ENCODE measurements at regions not wholly inside any gene's neighbourhood (a gene's known extent, or its start where the extent isn't known, plus 50 kb on each side); places are given as distances from the start of the nearest gene placed in this dataset.

DNA sequence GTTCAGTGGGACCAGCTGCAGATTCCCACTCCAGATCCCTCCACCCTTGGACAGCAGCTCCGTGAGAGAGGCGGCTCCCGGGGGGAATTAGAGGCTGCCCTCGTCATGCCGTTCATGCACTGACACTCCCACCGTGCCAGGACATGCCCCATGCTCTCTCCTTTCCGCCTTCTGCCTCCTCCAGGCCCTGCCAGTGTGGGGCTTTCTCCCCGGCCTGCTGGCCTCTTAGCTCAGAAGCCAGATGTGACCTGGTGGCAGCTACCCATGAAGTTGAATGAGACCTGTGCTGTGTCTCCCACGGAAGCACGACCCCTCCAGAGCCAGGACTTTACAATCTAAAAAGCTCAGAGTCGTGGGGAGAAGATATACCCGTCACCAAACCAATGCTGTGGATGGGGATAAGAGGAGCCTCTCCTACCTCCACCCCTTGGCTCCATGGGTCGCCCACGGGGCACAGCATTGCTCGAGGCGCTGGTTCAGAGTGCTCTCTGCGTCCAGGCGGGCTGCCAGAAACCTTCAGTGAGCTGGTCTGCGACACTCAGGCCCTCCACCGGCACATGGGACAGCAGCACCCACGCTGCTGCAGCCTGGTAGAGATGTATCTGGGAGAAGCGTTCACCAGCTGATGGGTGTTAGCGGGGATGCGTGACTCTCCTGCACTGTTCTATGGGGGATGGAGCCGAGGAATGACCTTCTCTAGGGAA, 111.0 kb upstream of the GPC1 start:
- DNase-seq = peak; percentile 42

DNA sequence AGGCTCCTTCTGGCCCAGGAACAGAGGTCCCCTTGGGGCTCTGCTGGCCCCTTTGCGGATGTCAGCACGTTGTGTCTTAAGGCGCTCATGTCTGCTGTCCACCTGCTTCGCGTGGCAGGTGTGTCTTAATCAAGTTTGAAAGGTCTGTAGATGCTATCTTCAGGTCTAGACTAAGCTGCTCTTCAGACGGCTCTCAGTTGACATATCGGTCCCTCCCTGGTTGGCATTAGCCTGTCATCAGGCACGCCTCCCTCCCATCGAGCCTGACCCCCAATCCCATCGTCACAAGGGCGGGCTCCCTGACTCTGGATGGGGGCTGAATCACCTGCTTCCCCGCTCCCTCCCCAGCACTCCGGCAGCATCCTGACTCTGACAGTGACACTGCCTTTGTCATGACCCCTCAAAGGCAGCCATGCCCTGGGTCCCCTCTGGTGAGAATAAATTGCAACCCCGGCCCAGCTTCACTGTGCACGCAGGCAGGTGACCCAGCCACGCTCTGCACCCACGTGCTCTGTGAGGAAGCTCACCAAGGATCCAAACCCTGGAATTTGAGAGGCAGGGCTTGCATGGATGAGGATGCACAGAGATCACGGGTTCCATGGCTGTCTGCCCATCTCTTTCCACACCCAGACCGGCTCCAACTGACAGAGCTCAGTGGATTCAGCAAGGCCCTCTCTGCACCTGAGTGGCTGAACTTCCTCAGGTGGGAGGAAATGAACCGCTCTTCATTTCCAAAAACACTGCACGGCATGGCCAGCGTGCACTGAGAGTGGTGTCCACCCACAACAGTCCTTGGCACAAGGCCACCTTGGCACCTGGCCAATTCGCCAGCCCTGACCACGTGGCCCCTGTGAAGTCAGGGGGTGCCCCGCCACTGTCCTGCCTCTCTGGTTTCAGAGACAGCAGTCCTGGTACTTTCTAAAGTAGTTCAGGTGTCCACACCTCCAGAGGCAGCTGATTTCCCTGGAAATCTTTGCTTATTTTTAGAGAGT, 110.2 kb upstream of the GPC1 start:
- DNase-seq = no peak

DNA sequence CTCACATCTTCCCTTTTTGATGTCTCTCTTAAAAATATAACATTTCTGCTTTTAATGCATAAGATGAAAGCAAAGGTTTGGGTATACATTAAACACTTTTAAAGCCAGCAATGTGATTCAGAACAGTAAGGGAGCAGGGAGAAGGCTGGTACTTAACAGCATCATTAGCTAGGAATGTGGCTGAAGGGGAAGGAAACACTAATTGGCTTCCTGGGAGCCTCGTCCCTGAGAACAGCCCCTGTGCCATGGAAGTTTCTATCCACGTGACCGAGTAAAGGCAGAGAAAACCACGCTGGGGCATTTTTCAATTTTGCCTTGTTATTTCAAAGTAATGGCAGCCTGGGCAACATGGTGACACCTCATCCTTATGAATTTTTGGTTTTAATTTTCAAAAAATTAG, 109.2 kb upstream of the GPC1 start:
- no peak for DNase-seq

DNA sequence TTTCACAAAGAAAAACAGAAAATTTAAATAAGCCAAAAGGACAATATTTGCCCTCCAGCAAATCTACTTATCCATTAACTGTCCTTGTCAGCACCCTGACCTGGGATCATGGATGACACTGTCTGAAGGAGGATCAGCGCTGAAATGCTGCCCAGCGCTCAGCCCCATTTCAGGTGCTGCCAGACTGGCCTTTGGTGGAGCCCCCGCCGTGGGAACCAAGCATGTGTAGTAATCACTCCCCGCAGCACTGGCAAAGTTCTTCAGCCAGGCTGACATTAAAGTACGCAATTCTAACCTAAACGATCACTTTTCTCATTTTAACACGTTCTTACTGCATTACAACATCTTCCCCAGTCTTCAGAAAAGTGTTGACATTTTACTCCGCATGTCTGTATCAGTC, 108.6 kb upstream of the GPC1 start:
- no peak for DNase-seq

DNA sequence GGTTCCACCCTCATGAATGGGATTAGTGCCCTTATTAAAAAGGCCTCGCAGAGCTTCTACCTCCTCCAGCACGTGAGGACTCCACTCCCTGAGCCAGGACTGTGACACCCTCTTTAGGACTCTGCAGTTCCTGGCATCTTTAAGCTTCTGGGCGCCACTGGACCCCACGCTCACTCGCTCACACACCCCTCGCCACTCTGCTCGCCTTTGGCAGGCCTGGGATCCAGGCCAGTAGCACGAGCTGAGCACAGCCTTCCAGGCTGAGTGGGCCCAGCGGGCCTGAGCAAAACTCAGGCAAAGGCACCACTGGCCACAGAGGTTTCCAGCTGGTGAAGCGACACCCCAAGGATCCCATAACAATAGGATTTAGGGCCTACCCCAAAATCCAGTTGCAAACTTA, 107.9 kb upstream of the GPC1 start:
- no peak for DNase-seq

DNA sequence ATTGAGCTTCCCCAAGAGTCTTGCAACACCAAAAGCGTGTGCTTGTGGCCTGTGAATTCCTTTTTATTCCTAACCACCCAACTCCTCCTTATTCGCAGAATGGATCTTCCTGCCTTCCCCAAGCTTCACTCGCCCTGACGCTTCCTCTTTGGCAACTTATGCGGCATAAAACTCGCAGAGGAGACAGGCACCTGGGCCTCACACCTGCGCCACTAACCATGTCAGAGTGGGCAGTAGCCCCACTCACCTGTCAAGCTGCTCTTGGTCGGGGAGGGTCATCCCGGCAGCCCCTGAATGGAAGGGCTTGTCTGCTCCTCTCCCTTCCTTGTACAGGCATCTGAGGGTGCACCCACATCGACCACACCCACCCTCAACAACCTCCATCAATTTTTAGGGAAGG, 106.9 kb upstream of the GPC1 start:
- no peak for DNase-seq

DNA sequence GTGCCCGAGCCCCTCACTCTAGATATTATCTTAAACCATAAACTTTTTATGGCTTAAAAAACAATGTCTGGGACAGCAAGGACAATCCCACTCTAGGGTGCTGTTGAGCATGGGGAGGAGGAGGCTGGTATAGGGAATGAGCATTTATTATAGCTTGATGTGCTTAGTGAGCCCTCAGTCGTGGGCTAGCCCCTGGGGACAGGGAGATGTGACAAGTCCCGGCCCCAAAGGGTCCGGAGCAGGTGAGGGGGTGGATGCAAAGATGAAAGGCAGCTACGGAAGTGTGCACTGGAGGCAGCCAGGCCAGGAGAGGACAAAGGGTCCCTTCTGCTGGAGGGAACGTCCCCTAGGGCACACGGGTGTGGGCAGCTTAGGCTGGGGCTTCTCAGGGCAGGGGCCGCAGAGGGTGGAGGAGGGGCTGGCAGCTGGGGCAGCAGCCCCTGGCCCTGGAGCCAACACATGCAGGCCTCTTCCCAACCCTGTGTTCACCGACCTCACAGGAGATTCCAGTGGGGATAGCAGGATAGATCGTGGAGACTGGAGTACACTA, 106.3 kb upstream of the GPC1 start:
- no peak for DNase-seq

DNA sequence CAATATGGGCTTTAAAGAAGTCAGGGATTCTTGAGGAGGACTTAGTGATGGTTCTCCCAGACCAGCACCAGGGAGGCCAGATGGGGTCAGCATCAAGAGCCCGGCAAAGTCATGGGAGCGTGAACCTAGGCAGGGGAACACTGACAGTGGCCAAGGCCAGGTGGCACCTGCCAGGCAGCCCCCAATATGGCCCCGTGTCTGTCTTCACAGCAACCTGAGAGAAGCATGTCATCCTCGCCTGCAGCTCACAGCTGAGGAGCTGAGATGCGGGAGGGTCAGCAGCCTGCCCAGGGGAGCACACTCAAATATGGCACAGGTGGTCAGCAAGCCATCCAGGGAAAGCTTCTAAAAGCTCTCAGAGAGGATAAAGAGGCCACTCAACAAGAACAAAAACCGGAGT, 105.7 kb upstream of the GPC1 start:
- DNase-seq = no peak

DNA sequence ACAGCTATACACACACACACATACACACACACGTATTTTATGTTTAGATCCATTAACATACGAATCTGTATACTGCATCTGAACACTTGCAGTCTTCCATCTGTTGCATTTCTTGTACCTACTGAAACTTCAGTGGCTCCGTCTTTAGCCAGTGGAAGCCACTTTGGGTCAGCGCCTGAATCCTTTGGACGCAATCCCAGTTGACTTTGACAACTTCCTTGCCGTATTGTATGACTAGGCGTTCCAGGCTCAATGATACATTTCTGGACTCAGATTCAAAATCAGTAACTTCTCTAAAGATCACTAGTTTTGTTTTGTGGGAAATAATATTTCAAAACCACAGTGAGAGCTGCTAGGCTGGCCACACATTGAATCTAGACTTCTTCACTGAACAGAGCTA, 101.5 kb upstream of the GPC1 start:
- DNase-seq = no peak

DNA sequence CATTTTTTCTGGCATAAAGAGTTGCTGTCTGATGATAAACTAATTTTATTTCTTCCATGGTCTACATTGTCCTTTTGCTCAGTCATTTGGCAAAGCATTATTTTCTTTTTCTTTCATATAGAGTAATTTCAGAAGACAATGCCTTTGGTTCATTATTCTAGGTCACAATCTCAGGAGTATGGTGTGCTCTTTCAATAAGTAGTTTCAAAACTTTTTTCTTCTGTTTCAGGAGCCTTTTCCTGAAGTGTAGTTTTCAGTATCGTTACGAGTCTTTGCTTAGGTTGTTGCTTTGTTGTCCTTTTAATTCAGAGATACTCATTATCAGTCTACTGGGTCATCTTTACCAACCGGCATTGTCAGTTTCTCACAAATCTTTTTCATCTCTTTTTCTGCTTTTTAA, 100.4 kb upstream of the GPC1 start:
- no peak for DNase-seq

DNA sequence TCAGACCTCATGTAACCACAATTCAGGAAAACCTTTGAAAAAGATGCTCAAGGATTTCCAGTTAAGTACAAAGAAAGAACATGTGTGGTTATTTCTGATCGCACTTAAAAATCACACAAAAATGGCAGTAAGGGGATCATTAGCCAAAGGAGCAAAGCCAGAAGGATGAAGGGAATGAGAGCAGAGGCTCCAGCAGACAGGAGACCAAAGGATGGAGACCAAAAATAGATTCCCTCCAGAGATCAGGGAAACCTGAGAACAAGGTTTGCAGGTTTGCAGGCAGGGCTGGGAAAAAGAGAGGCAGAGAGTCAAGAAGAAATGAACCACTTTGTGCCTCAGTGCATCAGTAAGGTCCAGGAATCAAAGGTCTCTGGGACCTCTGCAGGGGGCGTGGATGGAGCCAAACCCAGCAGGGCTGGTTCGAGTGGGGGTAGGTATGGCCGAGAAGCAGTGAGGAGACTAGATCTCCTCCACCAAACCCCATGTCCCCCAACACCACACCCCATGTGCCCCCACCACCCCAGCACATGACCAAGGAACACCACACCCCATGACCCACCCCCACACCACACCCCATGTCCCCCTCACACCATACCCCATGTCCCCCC, 98.5 kb upstream of the GPC1 start:
- no peak for DNase-seq

DNA sequence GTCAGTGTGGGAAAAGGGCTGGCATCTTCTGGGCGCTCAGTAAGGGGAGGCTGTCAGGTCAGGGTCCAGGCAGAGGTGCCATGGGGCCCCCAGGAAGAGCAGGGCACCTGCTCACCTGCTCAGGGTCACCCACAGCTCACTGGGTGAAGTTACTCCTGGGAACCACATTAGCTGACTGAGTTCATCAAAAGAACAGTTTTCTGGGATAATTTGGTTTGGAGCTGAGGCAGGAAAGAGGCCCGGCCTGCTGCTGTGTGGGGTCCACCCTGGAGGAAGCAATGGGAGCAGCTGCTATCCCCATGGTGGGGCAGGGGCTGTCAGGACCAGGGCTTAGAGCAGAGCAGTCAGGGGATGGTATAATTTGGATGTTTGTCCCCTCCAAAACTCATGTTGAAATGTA, 97.2 kb upstream of the GPC1 start:
- no peak for DNase-seq

DNA sequence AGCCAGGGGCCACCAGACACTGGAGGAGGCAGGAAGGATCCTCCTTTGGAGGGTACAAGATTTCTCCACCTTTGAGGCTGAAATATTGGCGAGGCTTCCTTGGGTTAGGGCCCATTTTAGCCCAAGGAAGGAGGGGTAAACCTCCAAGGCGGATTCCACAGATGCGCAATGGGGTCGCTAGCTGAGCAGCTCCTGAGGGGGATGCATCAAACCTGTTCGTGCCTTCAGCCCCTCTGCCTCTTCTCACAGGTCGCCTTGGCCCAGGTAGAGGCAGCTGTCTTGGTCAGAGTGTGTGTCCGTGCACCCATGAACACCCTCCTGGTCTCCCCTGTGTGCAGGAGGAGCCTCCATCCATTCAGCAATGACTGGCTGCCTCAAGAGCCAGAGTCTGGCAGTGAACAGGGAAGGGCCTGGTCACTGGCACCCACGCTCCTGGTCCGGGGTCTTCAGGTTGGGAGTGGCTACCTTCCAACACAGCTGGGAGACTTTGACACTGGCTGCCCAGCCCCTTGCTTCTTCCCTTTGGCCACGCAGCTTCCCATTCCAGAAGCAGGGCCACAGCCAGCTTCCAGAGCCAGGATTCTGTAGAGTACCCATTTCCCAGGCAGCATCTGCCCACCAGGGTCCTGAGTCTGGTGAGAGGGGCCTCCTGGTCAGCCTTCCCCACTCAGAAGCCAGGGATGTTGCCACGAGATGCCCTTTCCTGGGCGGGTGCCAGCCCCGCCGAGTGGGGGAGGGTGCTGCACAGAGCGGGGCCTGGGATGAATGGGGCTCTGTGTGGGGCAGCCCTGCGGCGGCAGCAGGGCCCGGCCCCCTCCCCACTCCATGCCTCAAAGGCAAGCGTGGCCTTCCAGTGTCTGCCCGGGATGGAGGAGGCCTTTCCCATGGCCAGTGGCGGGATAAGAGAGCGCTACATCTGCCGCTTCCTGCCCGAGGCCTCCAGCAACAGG, 95.8 kb upstream of the GPC1 start:
- DNase-seq = no peak

DNA sequence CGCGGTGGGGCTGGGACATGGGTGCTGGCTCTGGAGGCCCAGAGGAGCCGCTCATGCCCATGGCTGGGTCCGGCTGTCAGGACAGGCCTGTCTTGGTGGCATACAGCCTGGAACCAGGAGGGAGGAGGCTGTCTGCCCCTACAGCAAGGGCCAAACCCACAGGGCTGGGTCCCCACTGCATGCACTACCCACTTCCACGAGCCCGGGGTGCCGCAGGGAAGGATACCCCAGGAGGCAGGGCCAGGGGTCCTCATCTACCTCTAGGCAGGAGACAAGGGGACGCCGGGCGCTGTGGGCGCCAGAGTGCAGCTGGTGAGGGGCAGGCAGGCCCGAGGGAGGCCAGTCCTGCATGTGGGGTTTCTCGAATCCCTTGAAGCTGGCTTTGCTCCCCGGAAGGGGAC, 95.1 kb upstream of the GPC1 start:
- no peak for DNase-seq

DNA sequence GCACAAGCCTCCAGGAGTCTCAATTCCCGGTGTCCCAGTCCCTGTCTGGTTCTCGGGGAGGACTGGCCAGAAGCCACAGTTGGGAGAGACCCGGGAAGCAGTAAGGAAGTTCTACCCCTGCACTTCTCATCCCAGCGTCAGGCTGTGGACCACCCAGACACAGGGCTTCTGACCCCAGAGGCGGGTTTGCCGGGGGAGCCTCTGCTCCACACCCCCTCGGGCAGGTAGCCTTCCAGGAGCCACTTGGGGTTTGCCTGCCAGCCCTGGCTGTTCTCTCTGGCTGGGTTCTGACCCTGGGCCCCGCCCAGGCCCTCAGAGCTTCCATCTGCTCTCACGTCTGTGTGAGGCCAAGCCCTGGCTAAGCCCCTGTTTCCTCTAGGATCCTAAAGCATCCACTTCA, 94.4 kb upstream of the GPC1 start:
- no peak for DNase-seq

DNA sequence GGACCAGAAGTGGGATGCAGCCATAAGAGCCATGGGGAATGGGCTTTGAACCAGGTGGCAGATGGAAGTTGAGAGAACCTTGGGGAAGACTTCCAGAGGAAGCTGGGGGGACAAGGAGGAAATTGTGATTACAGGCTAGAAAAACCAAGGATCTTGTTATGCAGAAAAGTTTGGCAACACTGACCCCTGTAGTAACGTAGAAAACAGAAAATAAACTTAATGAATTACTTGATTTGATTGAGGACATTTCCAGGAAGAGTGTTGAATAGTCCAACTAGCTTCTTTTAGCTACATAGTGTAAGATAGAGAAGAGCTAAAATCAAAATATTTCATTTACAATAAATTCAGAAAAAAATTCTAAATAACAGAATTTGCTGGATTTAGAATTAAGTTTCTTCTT, 91.9 kb upstream of the GPC1 start:
- DNase-seq = no peak

DNA sequence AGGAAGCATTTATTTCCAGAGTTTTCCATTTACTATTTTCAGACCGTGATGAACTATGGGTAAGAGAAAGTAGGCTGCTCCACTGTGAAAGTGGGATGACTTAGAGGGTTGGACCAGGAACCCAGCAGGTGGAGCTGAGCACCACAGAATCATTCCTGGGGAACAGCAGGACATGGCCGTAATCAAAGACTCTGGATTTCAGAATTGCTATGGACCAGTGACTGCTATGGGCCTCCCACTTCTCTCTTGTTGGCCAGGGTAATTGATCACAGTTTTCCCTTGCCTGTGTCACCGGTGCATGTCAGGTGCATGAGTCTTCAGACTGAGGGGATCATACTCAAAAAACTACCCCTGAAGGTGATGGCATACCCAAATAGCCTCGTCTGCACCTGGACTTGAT, 90.6 kb upstream of the GPC1 start:
- no peak for DNase-seq

DNA sequence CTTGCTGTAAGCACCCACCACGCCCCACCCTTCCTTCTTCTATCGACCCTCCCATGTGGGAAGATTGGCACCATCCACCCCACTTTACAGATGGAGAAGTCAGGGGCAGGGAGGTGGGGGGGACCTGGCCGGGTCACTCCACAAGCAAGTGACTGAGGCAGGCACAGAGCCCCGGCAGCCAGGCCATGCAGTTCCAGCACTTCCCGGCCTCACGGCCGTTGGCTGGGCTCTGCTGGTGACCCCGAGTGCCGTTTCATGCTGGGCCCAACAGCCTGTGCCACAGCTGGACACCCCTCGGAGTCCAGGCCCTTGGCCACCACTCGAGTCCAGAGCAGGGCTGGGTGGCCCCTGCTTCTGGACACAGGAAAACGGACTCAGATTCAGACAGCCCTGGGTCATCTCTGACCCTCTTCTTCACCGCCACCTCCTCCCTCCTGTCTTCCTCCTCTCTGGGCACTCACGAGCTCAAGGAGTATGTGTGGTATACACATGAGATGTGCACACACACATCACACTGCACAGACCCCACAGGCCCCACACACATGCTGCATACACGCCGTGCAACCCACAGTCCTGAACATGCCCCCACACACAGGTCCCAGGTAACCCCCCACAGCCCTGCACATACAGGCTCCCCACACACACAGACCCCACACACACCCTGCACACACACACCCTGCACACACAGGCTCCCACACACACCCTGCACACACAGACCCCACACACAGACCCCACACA, 89.3 kb upstream of the GPC1 start:
- DNase-seq = no peak

DNA sequence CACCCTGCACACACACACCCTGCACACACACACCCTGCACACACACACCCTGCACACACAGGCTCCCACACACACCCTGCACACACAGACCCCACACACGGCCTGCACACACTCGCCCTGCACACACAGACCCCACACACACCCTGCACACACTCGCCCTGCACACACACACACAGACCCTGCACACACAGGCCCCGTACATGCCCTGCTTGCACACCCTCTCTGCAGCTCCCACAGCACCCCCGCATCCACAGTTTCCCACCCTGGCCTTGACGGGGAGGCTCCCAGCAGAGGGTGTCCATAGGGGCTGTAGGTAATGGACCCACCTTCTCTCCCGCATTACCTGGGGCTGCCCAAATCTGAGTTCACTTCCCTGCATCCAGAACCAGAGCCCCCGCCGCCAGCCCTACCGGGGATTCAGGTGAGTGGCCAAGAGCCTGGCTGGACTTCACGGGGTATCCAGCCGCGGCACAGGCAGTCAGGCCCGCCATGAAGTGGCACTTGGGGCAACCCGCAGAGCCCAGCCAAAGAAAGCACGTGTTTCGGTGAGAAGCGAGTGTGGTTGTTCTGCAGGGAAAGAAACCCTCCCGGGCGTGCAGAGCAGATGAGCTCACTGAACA, 88.6 kb upstream of the GPC1 start:
- no peak for DNase-seq

DNA sequence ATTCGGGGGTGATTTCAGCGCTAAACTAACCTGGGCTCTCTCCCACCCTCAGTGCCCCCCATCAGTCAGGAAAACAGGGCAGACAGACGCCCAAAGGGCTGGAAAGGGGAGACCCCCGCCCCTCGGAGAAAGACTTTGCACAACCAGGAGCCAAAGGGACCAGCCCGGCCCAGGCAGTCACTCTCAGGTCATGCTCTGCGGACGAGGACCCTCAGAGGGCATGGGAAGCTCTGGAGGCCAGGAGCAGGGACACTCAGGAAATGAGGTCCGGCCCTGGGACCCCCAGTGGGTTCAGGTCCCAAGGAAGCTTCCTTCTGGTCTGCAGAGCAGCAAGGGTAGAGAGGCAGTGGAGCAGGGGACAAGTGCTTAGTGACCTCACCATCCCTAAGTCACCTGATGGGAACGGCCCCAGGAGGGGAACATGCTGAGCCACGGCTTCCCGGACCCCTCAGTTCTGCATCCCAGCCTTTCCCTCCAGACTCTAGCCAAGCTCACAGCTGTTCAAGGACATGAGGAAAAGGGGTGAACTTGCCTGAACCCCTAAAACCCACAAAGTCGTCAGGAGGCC, 88.0 kb upstream of the GPC1 start:
- DNase-seq = no peak

DNA sequence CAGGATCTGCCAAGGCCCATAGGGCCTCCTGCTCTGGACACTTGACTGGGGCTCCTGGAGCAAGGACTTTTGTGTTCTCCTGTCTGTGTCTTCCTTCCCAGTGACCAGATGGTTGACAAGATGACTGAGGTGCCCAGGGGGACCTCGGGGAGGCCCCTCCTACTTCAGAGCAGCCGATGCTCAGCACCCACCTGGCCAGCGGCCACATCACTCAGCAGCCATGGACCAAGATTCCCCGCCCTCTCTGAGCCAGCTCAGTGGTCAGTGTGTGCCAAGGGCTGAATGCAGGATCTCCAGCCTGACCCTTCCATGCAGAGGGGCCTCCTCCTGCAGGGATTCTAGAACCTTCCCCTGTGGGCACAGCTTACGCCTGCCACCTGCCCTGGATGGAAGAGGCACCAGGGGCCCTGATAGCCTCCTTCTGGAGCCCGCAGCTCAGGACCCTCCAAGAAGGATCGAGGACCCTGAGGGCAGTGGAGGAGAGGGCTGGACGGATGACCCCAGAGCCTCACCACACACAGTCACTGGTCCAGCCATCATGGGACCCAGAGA, 87.4 kb upstream of the GPC1 start:
- no peak for DNase-seq

All from DMS79 (cell line).